Head of caudate nucleus (tissue), 42 donors: ENCODE measurements at regions not wholly inside any gene's neighbourhood (a gene's known extent, or its start where the extent isn't known, plus 50 kb on each side); places are given as distances from the start of the nearest gene placed in this dataset.
"Not testable (repeated sequence)": the region's sequence is repeated elsewhere in the genome, so short reads cannot be mapped to it uniquely, and the experiment has no call there.

ENCODE experiments used
- DNase-seq, 42 donors: peaks; one replicate each; pipeline versions ENCODE4 v3.0.0 to v3.0.0-alpha.2; 2020 to 2021; ENCODE audit warnings: mixed read lengths in 7 of 42
- intact Hi-C: fragments of 100-400 bp; cut with DNase I; formaldehyde crosslinking; loops from one replicate; pipeline ENCODE4 v1.15.0; 2022

DNA sequence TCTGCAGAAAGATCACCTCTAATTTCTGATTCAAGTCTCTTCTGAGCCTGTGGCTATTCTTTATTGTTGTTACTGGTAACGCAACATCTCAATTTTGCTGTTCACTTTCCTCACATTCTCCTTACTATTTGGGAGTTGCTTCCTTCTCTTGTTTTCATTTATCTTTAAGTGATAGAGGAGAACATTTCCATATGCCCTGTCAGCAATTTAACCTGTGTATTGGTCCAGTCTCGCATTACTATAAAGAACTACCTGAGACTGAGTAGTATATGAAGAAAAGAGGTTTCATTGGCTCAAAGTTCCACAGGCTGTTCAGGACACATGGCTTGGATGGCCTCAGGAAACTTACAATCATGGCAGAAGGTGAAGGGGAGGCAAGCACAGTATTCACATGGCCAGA lies 1025.1 kb downstream of the OTOL1 start:
- intact Hi-C loops, result no loop called here
- DNase-seq, result no peak

DNA sequence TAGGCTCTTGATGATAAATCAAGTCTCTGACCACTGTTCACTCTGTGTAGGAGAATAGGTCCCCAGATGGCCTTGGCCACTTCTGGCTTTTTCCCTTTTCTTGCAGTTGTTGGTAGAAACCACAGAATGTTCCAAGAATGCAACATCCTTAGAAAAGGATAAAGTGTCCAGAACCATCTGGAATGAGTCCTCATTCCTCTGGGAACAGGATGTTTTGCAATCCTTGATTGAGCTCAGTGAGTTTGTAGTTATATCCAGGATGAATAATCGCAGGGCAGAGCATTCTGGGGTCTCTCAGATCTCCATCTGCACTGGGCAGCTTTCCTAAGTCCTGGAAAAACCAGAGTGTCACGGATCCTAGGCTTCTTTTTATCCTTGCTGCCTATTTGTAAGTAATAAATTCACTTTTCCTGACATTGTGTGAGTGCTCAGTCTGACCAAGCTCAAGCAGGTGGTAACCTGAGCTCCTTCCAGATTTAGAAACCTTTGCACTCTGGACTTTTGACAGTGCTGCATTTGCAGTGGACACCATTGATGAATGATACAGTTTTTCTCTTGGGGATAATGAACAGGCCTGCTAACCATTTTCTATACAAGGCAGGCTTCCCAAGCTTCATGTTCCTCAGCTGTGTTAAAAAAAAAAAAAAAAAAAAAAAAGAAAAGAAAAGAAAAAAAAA lies 1028.6 kb downstream of the OTOL1 start:
- DNase-seq, result peak in 1 of 42 donors; percentile 1
- intact Hi-C loops, result no loop called here

DNA sequence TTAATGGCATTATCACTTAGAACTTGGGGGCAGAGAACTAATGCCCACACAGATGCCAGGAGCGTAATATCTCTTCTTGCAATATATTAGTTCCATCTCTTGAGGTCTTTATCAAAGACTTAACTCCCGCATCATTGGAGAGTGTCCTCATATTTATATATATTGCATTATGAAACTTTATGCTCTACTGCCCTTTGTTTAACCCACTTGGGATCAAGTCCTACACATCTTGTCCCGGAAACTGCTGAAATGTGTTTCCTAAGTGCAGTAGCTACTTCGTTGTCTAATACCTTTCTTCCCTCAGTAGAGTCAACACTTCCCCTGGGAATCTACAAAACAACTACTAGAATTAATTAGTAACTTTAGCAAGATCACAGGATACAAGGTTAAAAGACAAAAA lies 1029.2 kb downstream of the OTOL1 start:
- no peak for DNase-seq
- intact Hi-C loops, result no loop called here

DNA sequence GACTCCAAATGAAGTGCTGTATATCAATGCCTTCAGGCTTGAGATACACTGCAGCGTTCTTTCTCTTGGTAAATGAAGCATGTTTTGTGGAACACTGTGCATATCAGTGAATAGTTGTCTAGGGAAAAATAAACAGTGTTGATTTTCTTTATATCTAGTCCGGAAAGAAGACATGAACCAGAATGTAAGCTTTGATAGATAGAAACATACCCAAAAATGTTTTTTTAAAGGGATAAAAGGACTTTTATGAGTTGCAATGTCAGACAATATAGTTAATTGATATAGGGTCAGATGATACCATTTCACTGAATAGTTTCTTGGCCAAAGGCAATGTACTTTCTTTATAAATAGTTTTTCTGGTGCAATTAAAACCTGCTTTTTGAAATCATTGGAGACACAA lies 1037.8 kb downstream of the OTOL1 start:
- no peak for DNase-seq
- intact Hi-C loops, result no loop called here

DNA sequence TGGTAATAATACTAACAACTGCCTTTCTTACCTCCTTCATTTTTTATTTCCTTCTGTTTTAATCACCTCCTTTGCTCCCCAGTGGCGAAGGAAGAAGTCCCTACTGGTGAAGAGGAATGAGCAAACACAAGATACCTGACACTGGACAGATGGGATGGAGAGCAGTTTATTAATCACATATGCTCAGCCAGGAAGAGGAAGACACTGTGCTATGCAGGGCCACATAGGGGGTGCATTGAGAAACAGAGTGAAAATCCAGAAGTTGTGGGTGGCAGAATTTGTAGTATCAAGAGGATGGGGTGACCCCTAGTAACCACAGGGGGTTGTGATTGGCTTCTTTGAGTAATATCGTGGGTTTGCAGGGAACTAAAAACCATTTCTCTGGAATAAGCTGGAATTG lies 1041.9 kb downstream of the OTOL1 start:
- intact Hi-C loops, result no loop called here
- DNase-seq, result no peak

DNA sequence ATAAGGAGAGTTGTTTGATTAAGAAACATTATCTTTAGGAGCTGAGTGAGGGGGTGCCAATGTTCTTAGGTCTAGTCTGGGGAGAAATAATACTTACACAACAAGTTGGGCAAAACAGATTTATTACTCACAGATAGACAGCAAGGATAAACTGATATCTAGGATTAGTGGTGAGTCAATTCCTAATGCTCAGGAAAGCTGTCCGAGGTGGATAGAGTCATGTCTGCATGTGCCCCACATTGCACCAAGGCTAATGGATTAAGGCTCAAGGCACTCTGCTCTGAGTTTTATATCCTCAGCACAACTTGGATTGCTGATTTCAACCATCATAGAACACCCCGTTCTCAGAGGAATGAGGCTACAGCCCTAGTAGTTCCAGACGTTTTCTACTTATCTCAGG lies 1042.3 kb downstream of the OTOL1 start:
- intact Hi-C loops, result no loop called here
- no peak for DNase-seq

DNA sequence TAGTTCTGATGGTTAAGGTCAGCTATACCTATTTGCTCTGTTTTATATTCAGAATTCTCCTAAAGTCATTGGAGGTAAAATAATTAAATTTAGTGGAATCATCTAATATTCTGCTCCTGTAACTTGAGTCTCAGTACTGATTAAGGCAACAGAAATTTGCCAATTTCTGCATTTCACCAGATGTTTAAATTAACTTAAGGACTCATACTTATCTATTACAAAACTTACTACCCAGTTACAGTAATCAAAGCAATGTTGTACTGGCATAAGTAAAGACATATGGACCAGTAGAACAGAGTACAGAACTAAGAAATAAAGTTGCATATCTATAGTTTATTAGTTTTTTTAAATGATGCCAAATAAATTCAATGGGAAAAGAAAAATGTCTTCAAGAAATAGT lies 1043.8 kb downstream of the OTOL1 start:
- intact Hi-C loops, result no loop called here
- no peak for DNase-seq

DNA sequence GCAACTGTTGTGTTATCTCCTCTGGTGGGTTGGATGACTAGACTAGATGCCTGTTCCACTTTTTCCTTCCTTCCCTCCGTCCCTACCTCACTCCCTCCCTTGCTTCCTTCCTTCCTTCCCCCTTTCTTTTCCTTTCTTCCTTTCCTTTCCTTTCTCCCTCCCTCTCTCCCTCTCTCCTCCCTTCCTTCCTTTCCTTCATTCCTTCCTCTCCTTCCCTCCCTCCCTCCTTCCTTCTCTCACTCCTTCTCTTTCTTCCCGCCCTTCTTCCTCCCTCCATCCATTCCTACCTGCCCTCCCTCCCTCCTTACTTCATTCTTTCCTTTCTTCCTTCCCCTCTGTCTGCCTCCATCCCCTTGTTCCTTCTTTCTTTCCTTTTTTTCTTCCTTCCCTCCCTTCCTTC lies 1045.3 kb downstream of the OTOL1 start:
- DNase-seq, result no peak
- intact Hi-C loops, result no loop called here

DNA sequence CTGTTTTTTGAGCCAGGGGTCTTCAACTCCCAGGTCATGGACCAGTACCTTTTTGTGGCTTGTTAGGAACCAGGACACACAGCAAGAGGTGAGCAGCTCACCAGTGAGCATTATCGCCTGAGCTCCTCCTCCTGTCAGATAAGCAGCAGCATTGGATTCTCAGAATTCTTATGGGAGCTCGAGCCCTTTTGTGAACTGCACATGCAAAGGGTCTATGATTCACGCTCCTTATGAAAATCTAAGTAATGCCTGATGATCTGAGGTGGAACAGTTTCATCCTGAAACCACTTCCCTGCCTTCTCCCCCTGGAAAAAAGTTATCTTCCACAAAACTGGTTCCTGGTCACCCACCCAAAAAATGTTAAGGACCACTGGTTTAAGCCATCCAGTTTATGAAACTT lies 1047.6 kb downstream of the OTOL1 start:
- intact Hi-C loops, result no loop called here

DNA sequence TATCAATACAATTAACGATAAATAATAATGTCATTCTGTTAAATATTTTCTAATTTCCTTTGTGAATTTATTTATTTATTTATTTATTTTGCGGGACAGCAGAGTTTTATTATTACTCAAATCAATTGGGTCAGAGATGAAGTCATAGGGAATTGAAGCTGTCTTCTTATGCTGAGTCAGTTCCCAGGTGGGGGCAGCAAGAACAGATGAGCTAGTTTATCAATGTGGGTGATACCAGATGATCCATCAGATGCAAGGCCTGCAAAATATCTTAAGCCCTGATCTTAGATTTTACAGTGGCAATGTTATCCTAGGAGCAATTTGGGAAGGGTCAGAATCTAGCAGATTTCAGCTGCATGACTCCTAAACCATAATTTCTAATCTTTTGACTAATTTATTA lies 1050.3 kb downstream of the OTOL1 start:
- DNase-seq, result peak in 15 of 42 donors; percentile 4 to 67 (median 30)
- intact Hi-C loops, result no loop called here

More for the DNA sequence above, 1047.6 kb downstream of the OTOL1 start:
- no peak for DNase-seq

DNA sequence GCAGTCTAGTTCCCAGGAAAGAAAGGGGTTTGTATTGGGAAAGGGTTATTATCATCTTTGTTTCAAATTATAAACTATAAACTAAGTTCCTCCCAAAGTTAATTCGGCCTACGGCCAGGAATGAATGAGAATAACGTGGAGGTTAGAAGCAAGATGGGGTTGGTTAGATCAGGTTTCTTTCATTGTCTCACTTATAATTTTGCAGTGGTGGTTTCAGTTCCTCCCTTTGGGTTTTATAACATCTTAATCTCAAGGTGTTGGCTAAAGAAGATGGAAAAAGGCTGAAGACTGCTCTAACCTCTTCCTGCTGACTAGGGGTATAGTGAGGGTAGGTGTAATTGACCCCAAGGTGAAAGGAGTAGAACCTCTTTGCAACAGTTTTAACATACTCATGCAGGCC lies 1050.7 kb downstream of the OTOL1 start:
- no peak for DNase-seq
- intact Hi-C loops, result no loop called here

DNA sequence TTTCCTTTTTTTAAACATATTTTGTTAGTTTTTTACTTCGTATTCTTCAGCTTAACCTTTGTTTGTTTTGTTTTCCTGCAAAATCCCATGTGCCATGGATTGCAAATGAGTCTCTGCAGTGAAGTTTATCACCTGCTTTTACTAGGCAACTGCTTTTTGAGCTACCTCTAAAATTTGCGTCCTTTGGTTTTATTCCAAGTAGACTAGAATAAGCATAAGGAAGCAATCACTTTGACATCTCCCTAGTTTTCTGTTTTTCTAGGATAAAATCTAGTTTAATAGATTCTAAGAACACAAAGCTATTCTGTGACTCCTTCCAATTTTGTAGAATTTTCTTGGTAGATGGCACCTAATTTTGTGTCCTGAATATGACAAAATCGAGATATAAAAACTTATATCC lies 1059.2 kb downstream of the OTOL1 start:
- intact Hi-C loops, result no loop called here
- DNase-seq, result no peak

DNA sequence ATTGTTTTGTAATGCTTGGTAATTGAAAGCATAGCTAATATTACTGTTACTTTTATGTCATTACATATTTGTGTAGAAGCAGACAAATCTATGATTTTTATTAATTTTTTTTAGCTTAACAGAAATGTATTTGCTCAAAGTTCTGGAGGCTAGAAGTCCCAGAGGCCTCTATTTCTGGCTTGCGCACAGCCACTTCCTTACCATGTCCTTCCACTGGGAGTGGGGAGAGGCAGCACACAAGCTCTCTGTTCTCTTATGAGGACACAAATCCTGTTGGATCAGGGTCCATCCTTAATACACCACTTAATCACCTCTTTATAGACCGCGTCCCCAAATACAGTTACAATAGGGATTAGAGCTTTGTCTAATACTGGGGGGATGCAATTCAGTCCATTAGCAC lies 1061.4 kb downstream of the OTOL1 start:
- intact Hi-C loops, result no loop called here
- DNase-seq, result no peak

DNA sequence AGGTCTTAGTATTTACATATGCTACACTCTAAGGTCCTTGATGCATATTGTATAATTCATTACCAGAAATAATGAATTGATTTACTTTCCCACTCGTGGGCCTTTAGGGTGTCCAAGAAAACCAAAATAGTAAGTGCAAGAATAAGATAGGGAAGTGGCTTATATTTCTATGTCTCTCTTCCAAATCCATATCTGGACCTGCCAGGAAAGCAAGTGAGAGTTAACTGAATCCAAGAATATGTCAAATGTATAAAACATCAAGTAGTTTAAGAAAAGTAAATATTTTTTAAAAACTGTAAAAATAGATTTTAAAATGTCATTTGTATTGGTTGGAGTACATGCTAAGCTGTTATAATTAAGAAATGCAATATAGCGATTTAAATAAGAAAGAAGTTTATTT lies 1072.1 kb downstream of the OTOL1 start:
- no peak for DNase-seq
- intact Hi-C loops, result no loop called here

DNA sequence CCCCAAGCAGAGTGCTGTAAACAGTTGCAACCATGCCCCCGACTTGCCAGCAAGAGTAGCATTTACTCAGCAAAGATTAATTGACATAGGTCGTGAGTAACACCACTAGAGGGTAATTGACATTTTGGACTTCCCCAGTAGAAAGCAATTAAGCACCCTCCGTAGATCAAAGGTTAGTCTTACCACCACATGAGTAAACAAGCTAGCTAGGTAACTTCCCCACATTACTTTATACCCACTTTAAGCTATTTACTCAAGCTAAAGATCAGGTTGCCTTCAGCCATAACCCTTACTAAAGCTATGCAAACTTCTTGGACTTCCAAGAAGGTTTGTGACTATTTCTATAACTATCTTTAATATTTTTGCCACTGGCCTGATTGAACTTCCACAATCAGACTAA lies 1072.7 kb downstream of the OTOL1 start:
- intact Hi-C loops, result no loop called here
- no peak for DNase-seq

DNA sequence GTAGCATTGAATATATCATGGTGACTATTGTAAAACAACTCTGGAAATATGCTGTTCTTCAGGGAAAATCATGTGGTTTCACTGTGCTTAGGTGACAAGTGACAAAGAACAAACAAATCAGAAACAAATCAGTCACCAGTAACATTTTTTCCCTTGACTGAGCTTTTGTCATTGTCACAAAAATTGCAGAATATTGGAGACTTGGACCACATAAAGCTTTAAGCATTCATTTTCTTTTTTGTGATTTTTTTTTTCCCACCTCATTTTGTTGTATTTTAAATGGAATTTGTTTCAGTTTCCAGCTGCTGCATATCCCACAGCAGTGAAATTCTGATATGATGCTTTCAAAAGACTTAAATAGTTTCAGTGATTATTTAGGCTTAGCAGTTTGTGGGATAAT lies 1088.4 kb downstream of the OTOL1 start:
- intact Hi-C loops, result no loop called here
- no peak for DNase-seq

DNA sequence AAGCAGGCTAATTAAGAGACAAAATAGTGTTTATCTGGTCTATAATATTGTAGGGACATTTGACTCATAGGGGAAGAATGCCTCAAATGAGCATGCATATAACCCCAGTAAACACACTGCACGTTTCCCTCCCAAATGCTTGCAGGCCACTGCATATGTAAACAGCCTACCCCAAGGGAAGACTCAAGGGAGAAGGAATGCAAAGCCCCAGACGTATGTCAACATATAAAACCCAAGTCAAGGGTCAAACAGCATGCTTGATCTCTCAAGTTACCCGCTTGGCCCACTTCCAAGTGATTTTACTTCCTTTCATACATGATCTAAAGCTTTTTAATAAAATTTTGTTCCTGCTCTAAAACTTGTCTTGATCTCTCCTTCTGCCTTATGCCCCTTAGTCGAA lies 1090.0 kb downstream of the OTOL1 start:
- DNase-seq, result no peak
- intact Hi-C loops, result no loop called here

DNA sequence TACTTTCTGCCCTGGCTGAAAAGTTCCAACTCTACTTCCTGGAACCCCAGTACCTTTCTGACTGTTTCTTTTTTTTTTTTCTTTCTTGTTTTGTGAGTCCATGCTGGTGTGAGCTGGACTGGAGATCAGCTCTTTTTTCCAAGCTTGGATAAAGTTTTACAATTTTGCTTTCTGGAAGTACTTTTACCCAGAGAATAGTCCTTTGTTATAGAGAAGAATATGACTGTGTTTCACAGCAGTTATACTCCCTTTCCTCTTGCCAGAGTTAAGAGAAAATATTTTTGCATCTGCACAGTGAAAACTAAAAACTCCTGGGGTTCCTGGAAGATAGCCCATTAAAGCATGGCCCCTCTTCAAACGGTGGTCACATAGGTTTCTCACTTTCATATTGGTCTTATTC lies 1100.6 kb downstream of the OTOL1 start:
- DNase-seq, result no peak
- intact Hi-C loops, result no loop called here

DNA sequence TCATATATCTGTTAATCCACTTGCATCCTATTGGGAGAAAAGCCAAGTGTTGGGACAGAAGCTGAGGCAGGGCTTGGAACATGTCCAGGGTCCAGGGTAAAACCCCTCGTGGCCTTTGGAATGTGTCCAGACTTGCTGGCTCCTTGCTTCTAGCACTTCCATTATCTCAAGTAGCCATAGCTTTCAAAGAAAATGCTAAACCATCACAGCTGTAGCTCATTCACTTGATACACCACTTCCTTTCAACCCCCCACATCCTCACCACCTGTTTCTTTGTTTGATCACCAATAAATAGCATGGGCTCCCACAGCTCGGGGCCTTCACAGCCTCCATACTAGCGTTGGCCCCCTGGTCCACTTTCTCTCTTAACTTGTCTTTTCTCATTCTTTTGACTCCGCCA lies 1101.9 kb downstream of the OTOL1 start:
- intact Hi-C loops, DNase-seq: not testable (repeated sequence)

DNA sequence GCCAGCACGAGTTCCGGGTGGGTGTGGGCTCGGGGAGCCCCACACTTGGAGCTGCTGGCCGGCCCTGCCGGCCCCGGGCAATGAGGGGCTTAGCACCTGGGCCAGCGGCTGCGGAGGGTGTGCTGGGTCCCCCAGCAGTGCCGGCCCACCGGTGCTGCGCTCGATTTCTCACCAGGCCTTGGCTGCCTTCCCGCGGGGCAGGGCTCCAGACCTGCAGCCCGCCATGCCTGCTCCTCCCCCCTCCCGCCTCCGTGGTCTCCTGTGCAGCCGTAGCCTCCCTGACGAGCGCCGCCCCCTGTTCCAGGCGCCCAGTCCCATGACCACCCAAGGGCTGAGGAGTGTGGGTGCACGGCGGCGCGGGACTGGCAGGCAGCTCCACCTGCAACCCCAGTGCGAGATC lies 1103.1 kb downstream of the OTOL1 start:
- DNase-seq, intact Hi-C loops: not testable (repeated sequence)

DNA sequence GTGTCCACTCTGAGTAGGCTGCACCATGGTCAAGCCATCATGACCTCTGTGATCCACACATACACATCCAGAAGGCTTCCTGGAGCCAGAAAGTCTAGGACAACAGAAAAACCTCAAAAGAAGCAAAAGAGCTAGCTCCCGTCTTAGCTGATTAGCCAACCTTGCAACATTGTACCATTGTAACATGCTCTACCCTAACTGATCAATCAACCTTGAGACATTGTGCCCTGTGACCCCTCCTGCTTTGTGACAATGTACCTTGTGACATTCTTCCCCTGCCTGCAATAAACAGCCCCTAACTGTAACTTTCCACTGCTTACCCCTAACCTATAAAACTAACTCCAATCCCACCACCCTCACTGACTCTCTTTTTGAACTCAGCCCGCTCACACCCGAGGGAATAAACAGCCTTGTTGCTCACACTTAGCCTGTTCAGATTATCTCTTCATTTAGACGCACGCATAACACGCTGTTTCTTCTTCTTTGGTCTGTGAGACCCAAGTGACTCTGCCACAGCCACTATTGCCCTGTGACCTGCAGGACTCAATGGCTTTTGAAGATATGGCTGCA lies 1104.6 kb downstream of the OTOL1 start:
- intact Hi-C loops, result no loop called here
- no peak for DNase-seq

DNA sequence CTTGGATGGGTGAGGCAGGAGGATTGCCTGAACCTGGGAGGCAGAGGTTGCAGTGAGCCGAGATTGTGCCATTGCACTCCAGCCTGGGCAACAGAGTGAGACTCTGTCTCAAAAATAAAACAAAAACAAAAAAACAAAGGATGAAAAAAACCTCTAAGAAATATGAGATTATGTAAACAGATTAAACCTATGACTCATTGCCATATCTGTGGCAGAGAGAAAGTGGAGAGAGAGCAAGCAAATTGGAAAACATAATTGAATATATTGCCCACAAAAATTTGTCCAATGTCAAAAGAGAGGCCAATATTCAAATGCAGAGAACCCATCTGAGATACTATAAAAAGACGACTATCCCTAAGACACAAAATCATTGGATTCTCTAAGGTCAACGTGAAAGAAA lies 1106.0 kb downstream of the OTOL1 start:
- DNase-seq, result no peak
- intact Hi-C loops, result no loop called here
